ENCODE measurements at regions not wholly inside any gene's neighbourhood (a gene's known extent, or its start where the extent isn't known, plus 50 kb on each side); places are given as distances from the start of the nearest gene placed in this dataset.

- TF ChIP-seq ZNF138 (CRISPR knock-in tag; conservative IDR thresholded peaks at IDR 0.05) (no peak), SP1 (CRISPR knock-in tag; conservative IDR thresholded peaks at IDR 0.05) (no peak), PREB (CRISPR knock-in tag; IDR thresholded peaks at IDR 0.05; ENCODE audit: borderline replicate concordance) (no peak), CREM (CRISPR knock-in tag; IDR thresholded peaks at IDR 0.05) (no peak), OVOL2 (CRISPR knock-in tag; IDR thresholded peaks at IDR 0.05; ENCODE audit: borderline replicate concordance) (no peak), PRRX2 (CRISPR knock-in tag; IDR thresholded peaks at IDR 0.05) (no peak)
- TF ChIP-seq, protein P1, sequence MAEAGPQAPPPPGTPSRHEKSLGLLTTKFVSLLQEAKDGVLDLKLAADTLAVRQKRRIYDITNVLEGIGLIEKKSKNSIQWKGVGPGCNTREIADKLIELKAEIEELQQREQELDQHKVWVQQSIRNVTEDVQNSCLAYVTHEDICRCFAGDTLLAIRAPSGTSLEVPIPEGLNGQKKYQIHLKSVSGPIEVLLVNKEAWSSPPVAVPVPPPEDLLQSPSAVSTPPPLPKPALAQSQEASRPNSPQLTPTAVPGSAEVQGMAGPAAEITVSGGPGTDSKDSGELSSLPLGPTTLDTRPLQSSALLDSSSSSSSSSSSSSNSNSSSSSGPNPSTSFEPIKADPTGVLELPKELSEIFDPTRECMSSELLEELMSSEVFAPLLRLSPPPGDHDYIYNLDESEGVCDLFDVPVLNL (CRISPR knock-in tag; IDR thresholded peaks at IDR 0.05; ENCODE audit: borderline replicate concordance, low read depth), result no peak
- TF ChIP-seq, protein P2, sequence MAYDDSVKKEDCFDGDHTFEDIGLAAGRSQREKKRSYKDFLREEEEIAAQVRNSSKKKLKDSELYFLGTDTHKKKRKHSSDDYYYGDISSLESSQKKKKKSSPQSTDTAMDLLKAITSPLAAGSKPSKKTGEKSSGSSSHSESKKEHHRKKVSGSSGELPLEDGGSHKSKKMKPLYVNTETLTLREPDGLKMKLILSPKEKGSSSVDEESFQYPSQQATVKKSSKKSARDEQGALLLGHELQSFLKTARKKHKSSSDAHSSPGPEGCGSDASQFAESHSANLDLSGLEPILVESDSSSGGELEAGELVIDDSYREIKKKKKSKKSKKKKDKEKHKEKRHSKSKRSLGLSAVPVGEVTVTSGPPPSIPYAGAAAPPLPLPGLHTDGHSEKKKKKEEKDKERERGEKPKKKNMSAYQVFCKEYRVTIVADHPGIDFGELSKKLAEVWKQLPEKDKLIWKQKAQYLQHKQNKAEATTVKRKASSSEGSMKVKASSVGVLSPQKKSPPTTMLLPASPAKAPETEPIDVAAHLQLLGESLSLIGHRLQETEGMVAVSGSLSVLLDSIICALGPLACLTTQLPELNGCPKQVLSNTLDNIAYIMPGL (CRISPR knock-in tag; IDR thresholded peaks at IDR 0.05), result no peak
- no peaks in the 10 kb centered on the region for H3K27me3 Mint-ChIP-seq (ENCODE audit: low read depth)
- no peak overlapping the region for H3K4me3 Mint-ChIP-seq
- CTCF ChIA-PET, result no interaction called here
- H3K27ac Mint-ChIP-seq, result no peak overlapping the region
- no peaks in the 10 kb centered on the region; the same call in 1 of the 2 replicates for H3K9me3 Mint-ChIP-seq
- H3K4me1 Mint-ChIP-seq, result peaks cover 54% of the 10 kb centered on the region
- ATAC-seq (no peak), DNase-seq (ENCODE audit: low spot score) (no peak)
- no peaks in the 10 kb centered on the region for H3K36me3 Mint-ChIP-seq
- POLR2A ChIA-PET, result no interaction called here
Measured at GRCh38 chr5:82986404-82986803, 90.8 kb downstream of the TMEM167A start.

DNA sequence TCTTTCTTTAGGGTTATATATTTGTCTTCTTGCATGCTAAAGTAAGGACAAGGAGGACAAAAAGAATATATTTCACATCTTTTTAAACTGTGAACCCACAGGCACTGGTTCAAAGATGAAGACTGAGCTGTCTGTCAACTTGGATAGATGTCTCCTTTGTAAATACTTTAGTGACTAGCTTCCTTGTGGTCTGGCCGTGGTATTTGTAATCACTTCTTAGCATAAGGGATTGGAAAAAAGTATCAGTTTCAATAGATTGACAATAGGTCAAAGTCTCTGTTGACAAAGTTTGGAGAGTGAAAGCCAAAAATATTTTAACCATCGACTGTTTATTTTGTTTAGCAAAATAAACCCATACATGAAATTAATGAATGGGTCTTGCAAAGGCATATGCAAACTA lies 91.4 kb downstream of the TMEM167A start:
- ATAC-seq (no peak), DNase-seq (ENCODE audit: low spot score) (no peak)
- Mint-ChIP-seq H3K4me3 (no peak overlapping the region), H3K36me3 (no peaks in the 10 kb centered on the region), H3K27me3 (ENCODE audit: low read depth) (no peaks in the 10 kb centered on the region), H3K27ac (peak overlapping the region; percentile 28), H3K9me3 (no peaks in the 10 kb centered on the region; the same call in 1 of the 2 replicates), H3K4me1 (peaks cover 48% of the 10 kb centered on the region)
- ChIA-PET CTCF (no interaction called here), POLR2A (interaction anchor here (0.7 kb wide), 1 partner anchor 14 kb away, joined by 3 read pairs; no protein-coding TSS in a partner anchor)
- TF ChIP-seq E2F5 (CRISPR knock-in tag; IDR thresholded peaks at IDR 0.05) (no peak), ZNF317 (CRISPR knock-in tag; IDR thresholded peaks at IDR 0.05; ENCODE audit: borderline replicate concordance, low read depth) (no peak), CDX4 (CRISPR knock-in tag; IDR thresholded peaks at IDR 0.05; ENCODE audit: borderline replicate concordance) (no peak)

- peaks cover 47% of the 10 kb centered on the region for H3K4me1 Mint-ChIP-seq
- no peaks in the 10 kb centered on the region; the same call in 1 of the 2 replicates for H3K9me3 Mint-ChIP-seq
- POLR2A ChIA-PET, result interaction anchor here (0.7 kb wide), 1 partner anchor 14 kb away, joined by 3 read pairs; no protein-coding TSS in a partner anchor
- CTCF ChIA-PET, result no interaction called here
- H3K27ac Mint-ChIP-seq, result peak overlapping the region; percentile 85
- no peaks in the 10 kb centered on the region for H3K36me3 Mint-ChIP-seq
- H3K4me3 Mint-ChIP-seq, result no peak overlapping the region
- ATAC-seq (no peak; the same call in 1 of the 2 replicates), DNase-seq (ENCODE audit: low spot score) (no peak)
- H3K27me3 Mint-ChIP-seq (ENCODE audit: low read depth), result no peaks in the 10 kb centered on the region
- no peak for TF ChIP-seq SMAD4 (CRISPR knock-in tag; IDR thresholded peaks at IDR 0.05)
- TF ChIP-seq E2F5 (CRISPR knock-in tag; IDR thresholded peaks at IDR 0.05), result no peak
- TF ChIP-seq IRF1 (CRISPR knock-in tag; IDR thresholded peaks at IDR 0.05), result no peak
- TF ChIP-seq CDX4 (CRISPR knock-in tag; IDR thresholded peaks at IDR 0.05; ENCODE audit: borderline replicate concordance), result no peak
- no peak for TF ChIP-seq ZBTB43 (CRISPR knock-in tag; IDR thresholded peaks at IDR 0.05)
- TF ChIP-seq EMX1 (CRISPR knock-in tag; IDR thresholded peaks at IDR 0.05), result no peak
- TF ChIP-seq, protein P2 (CRISPR knock-in tag; IDR thresholded peaks at IDR 0.05), result no peak
Measured at GRCh38 chr5:82984786-82985735, 92.1 kb downstream of the TMEM167A start.
